ENCODE measurements at regions not wholly inside any gene's neighbourhood (a gene's known extent, or its start where the extent isn't known, plus 50 kb on each side); places are given as distances from the start of the nearest gene placed in this dataset.
"Not testable (repeated sequence)": the region's sequence is repeated elsewhere in the genome, so short reads cannot be mapped to it uniquely, and the experiment has no call there.

DNA sequence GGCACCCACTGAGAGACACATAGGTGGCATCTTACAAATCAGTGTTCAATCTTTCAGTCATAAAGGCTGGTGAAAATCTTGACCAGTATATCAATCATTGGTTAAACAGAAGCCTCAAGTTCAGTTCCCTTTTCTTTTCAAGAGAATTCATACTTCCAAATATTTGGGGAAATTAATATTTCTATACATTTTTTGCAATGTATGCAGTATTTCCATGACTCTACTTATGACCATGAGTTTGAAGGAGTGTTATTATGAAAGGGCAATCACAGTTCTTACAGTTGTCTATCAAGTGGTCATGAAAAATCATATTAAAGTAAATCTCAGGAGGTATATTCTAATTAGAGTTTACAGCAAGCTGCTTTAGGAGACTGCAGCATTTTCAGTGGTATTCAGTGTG is 724.0 kb downstream of the ANKRD7 start:
- FAIRE-seq: no peak
- TF ChIP-seq POLR2AphosphoS5 (IDR thresholded peaks at IDR 0.05; ENCODE audit: low read depth, low read length) (no peak), SPI1 (IDR thresholded peaks at IDR 0.05; ENCODE audit: low read depth, low read length) (no peak), POU2F2 (IDR thresholded peaks at IDR 0.05; ENCODE audit: low read depth, low read length) (no peak), PAX5 (IDR thresholded peaks at IDR 0.05; ENCODE audit: insufficient read depth, low read length, severe bottlenecking) (no peak), TAF1 (IDR thresholded peaks at IDR 0.05; ENCODE audit: low read depth, low read length) (no peak), POLR2A (IDR thresholded peaks at IDR 0.05; ENCODE audit: low read depth, low read length) (no peak)
- DNase-seq (ENCODE audit: insufficient read length, low spot score): no peak

DNA sequence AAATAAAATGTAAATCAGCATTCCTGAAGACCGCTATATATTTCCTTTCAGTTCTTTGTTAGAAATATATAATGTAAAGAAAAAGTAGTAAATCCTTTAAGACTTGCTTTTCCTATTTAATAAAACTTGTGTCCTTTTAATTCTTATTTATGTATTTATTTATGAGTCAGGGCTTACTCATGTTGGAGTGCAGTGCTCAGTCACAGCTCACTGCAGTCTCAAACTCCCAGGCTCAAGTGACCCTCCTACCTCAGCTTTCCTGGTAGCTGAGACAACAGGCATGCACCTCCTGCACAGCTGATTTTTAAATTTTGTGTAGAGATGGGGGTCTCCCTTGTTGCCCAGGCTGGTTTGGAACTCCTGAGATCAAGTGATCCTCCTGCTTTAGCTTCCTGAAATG is 724.5 kb downstream of the ANKRD7 start:
- DNase-seq (ENCODE audit: insufficient read length, low spot score) (no peak), FAIRE-seq (no peak)

DNA sequence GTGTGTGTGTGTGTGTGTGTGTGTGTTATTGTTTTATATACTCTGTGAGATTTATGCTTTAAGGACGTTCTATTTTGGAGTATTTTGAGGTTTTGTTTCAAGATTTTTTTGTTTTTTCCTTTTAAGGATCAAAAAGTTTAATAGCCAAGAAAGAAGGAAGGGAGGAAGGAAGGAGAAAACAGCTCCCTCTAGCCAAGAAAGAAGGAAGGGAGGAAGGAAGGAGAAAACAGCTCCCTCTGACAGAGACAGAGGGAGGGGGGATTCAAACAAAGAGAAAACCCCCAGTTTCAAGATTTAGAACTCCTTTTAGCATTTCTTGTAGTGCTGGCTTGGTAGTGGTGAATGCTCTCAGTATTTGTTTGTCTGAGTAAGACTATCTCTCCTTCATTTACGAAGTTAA is 731.8 kb downstream of the ANKRD7 start:
- not testable (repeated sequence) for FAIRE-seq

More for the DNA sequence above, 724.5 kb downstream of the ANKRD7 start:
- TF ChIP-seq POLR2A (IDR thresholded peaks at IDR 0.05; ENCODE audit: low read depth, low read length) (no peak), POU2F2 (IDR thresholded peaks at IDR 0.05; ENCODE audit: low read depth, low read length) (no peak), TAF1 (IDR thresholded peaks at IDR 0.05; ENCODE audit: low read depth, low read length) (no peak), PAX5 (IDR thresholded peaks at IDR 0.05; ENCODE audit: insufficient read depth, low read length, severe bottlenecking) (no peak), SPI1 (IDR thresholded peaks at IDR 0.05; ENCODE audit: low read depth, low read length) (no peak)

DNA sequence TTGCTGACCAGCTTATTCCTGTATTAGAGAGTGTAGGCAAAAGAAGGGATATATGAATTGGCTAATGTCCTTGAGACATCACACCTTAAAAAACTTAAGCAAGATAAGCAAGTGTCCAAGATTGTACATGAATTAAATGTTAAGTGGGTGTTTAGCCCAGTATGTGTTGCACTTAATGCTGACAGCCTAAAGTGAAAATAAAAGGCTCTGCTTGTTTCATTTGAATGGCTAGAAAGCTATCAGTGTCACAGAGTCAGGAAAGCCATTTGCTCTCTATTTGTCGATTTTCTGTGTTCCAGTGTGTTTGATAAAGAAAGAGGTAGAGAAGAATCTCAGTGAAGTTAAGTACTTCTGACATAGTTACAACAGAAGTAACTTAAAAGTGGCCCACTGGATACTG is 744.9 kb downstream of the ANKRD7 start:
- DNase-seq (ENCODE audit: insufficient read length, low spot score) (no peak), FAIRE-seq (no peak)
- no peak for TF ChIP-seq TAF1 (IDR thresholded peaks at IDR 0.05; ENCODE audit: low read depth, low read length)

More for the DNA sequence above, 731.8 kb downstream of the ANKRD7 start:
- DNase-seq (ENCODE audit: insufficient read length, low spot score): not testable (repeated sequence)

DNA sequence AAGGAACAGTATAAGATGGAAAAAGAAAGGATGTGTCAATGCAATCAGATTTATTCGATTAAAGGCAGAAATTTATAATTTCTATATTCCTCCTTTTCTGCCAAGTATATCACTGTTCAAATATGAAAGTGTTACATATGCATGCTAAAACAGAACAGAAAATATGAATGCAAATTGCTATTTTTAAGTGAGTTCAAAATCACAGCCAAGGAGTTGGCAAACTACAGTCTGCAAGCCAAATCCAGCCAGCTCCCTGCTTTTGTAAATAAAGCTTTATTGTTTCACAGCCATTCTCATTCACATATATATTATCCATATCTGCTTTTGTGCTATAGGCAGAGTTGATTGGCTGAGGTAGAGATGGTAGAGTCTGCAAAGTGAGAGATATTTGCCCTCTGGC is 747.2 kb downstream of the ANKRD7 start:
- no peak for TF ChIP-seq PAX5 (IDR thresholded peaks at IDR 0.05; ENCODE audit: insufficient read depth, low read length, severe bottlenecking)
- TF ChIP-seq SPI1 (IDR thresholded peaks at IDR 0.05; ENCODE audit: low read depth, low read length): no peak
- no peak for TF ChIP-seq POLR2AphosphoS5 (IDR thresholded peaks at IDR 0.05; ENCODE audit: low read depth, low read length)
- no peak for TF ChIP-seq POU2F2 (IDR thresholded peaks at IDR 0.05; ENCODE audit: low read depth, low read length)
- no peak for TF ChIP-seq POLR2A (IDR thresholded peaks at IDR 0.05; ENCODE audit: low read depth, low read length)
- TF ChIP-seq TAF1 (IDR thresholded peaks at IDR 0.05; ENCODE audit: low read depth, low read length): no peak
- DNase-seq (ENCODE audit: insufficient read length, low spot score) (no peak), FAIRE-seq (no peak)

DNA sequence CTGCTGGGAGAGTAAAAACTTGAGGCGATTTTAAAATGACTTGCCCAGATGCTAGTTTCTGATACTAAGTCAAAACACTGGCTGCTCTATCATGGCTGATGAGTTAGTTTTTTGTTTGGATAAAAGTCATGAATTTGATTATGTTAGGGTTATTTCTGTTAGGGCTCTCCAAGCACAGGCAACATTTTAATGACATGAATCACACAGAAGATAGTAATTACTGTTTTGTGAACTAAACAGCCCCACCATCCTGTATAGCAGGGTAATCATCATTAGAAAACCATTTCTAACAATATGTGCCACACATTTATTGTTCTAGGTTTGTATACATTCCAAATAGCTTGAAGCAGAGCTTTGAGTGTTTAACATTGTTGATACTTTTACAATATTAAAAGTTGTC is 750.3 kb downstream of the ANKRD7 start:
- no peak for DNase-seq (ENCODE audit: insufficient read length, low spot score)
- no peak for FAIRE-seq
- TF ChIP-seq POLR2A (IDR thresholded peaks at IDR 0.05; ENCODE audit: low read depth, low read length) (no peak), SPI1 (IDR thresholded peaks at IDR 0.05; ENCODE audit: low read depth, low read length) (no peak), TAF1 (IDR thresholded peaks at IDR 0.05; ENCODE audit: low read depth, low read length) (no peak), POU2F2 (IDR thresholded peaks at IDR 0.05; ENCODE audit: low read depth, low read length) (no peak), PAX5 (IDR thresholded peaks at IDR 0.05; ENCODE audit: insufficient read depth, low read length, severe bottlenecking) (no peak), POLR2AphosphoS5 (IDR thresholded peaks at IDR 0.05; ENCODE audit: low read depth, low read length) (no peak)

DNA sequence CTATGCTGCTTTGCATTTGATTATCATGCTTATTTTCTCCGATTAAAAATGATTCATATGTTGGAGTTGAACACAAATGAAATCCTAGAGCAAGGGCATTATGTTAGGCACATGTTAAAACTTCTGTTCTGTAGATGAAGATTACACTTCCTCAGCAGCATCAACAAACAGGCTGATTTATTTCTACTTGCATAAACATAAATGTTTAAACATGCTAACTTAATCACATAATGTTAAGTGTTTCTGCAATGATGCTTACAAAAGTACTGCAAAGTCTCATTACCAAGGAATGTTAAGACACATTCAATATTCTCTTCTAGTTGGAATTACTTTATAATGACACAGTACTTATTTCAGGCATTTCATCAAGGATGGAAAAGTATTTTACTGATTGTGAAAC is 770.8 kb downstream of the ANKRD7 start:
- DNase-seq (ENCODE audit: insufficient read length, low spot score): no peak
- TF ChIP-seq POU2F2 (IDR thresholded peaks at IDR 0.05; ENCODE audit: low read depth, low read length): no peak
- no peak for FAIRE-seq

DNA sequence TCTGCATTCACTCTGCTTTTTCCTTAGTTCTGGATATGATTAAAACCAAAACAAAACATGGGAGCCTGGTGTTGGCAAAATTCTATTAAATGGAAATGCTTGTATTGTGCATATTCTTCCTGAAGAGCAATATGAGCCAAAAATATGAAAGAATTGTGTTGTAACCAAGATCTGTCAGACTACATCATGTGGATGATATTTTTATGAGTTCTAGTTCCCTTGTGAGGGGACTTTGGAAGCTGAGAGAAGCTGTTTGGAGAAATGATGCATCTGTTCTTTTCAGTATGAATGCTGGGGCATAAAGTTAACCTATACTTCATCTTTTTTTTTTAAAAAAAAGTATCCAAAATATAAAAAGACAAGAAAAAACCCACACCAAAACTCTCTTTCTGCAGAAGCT is 782.7 kb downstream of the ANKRD7 start:
- DNase-seq (ENCODE audit: insufficient read length, low spot score): no peak
- no peak for FAIRE-seq
- TF ChIP-seq PAX5 (IDR thresholded peaks at IDR 0.05; ENCODE audit: insufficient read depth, low read length, severe bottlenecking): no peak
- TF ChIP-seq POLR2AphosphoS5 (IDR thresholded peaks at IDR 0.05; ENCODE audit: low read depth, low read length): no peak
- no peak for TF ChIP-seq SPI1 (IDR thresholded peaks at IDR 0.05; ENCODE audit: low read depth, low read length)
- no peak for TF ChIP-seq POLR2A (IDR thresholded peaks at IDR 0.05; ENCODE audit: low read depth, low read length)
- TF ChIP-seq TAF1 (IDR thresholded peaks at IDR 0.05; ENCODE audit: low read depth, low read length): no peak
- TF ChIP-seq POU2F2 (IDR thresholded peaks at IDR 0.05; ENCODE audit: low read depth, low read length): no peak

DNA sequence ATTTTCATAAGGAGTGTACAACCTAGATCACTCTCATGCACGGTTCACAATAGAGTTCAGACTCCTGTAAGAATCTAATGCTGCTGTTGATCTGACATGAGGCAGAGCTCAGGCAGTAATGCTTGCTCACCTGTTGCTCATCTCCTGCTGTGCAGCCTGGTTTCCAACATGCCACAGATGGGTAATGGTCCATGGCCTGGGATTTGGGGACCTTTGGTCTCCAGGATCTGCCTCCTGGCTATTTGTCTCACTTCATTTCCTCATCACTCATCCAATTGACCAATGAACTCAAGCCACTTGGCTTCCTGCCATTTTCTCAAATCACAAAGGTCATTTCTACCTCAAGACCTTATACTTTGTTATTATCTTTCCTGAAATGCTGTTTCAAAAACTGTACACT is 786.1 kb downstream of the ANKRD7 start:
- TF ChIP-seq PAX5 (IDR thresholded peaks at IDR 0.05; ENCODE audit: insufficient read depth, low read length, severe bottlenecking) (no peak), POLR2A (IDR thresholded peaks at IDR 0.05; ENCODE audit: low read depth, low read length) (no peak), POLR2AphosphoS5 (IDR thresholded peaks at IDR 0.05; ENCODE audit: low read depth, low read length) (no peak), POU2F2 (IDR thresholded peaks at IDR 0.05; ENCODE audit: low read depth, low read length) (no peak), TAF1 (IDR thresholded peaks at IDR 0.05; ENCODE audit: low read depth, low read length) (no peak), SPI1 (IDR thresholded peaks at IDR 0.05; ENCODE audit: low read depth, low read length) (no peak)
- no peak for DNase-seq (ENCODE audit: insufficient read length, low spot score)
- no peak for FAIRE-seq

DNA sequence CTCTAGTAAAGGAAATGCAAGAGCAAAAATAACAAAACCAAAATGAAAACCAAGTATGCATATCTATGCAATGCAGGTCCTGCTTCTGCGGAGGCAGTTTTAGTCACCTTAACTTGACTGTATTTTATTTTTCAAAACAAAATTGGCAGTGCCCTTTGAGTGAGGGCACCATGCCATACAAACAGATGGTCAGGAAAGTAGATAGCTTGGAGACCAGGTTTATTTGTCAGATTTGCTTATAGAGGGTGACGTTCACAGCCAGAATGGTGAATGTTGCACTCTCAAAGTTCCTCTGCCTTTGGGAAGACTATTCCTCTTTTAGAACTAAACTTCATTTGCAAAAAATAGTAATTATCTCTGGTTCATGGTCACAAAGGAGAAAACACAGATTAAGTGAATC is 801.9 kb downstream of the ANKRD7 start:
- FAIRE-seq: no peak
- TF ChIP-seq TAF1 (IDR thresholded peaks at IDR 0.05; ENCODE audit: low read depth, low read length) (no peak), PAX5 (IDR thresholded peaks at IDR 0.05; ENCODE audit: insufficient read depth, low read length, severe bottlenecking) (no peak), POLR2AphosphoS5 (IDR thresholded peaks at IDR 0.05; ENCODE audit: low read depth, low read length) (no peak), POU2F2 (IDR thresholded peaks at IDR 0.05; ENCODE audit: low read depth, low read length) (no peak), POLR2A (IDR thresholded peaks at IDR 0.05; ENCODE audit: low read depth, low read length) (no peak), SPI1 (IDR thresholded peaks at IDR 0.05; ENCODE audit: low read depth, low read length) (no peak)
- DNase-seq (ENCODE audit: insufficient read length, low spot score): no peak

DNA sequence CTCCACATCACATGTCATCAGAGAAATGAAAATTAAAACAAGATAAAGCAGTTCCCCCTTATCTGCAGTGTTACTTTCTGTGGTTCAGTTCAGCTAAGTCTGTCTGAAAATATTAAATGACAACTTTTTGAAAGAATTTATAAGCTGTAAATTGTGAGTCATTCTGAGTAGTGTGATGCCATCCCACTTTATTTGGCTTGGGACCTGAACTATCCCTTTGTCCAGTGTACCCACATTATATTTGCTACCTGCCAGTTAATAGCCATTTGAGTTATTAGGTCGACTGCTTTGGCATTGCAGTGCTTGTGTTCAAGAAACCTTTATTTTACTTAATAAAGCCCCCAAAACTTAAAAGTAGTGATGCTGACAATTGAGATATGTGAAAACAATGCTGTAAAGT is 804.2 kb downstream of the ANKRD7 start:
- FAIRE-seq (no peak), DNase-seq (ENCODE audit: insufficient read length, low spot score) (no peak)
- no peak for TF ChIP-seq POU2F2 (IDR thresholded peaks at IDR 0.05; ENCODE audit: low read depth, low read length)
- no peak for TF ChIP-seq POLR2A (IDR thresholded peaks at IDR 0.05; ENCODE audit: low read depth, low read length)
- TF ChIP-seq PAX5 (IDR thresholded peaks at IDR 0.05; ENCODE audit: insufficient read depth, low read length, severe bottlenecking): no peak
- TF ChIP-seq SPI1 (IDR thresholded peaks at IDR 0.05; ENCODE audit: low read depth, low read length): no peak
- no peak for TF ChIP-seq TAF1 (IDR thresholded peaks at IDR 0.05; ENCODE audit: low read depth, low read length)
- TF ChIP-seq POLR2AphosphoS5 (IDR thresholded peaks at IDR 0.05; ENCODE audit: low read depth, low read length): no peak

DNA sequence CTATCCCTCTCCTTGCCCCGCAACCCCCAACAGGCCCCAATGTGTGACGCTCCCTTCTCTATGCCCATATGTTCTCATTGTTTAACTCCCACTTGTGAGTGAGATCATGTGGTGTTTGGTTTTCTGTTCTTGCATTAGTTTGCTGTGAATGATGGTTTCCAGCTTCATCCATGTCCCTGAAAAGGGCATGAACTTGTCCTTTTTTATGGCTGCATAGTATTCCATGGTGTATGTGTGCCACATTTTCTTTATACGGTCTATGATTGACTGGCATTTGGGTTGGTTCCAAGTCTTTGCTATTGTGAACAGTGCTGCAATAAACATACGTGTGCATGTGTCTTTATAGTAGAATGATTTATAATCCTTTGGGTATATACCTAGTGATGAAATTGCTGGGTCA is 807.6 kb downstream of the ANKRD7 start:
- not testable (repeated sequence) for DNase-seq (ENCODE audit: insufficient read length, low spot score); FAIRE-seq
